Neural cell (in vitro differentiated cells): ENCODE measurements at regions not wholly inside any gene's neighbourhood (a gene's known extent, or its start where the extent isn't known, plus 50 kb on each side); places are given as distances from the start of the nearest gene placed in this dataset.

Source experiments
- H2AFZ ChIP-seq: fragments of 200-600, 300-800 bp; sonication (generic), shearing (Covaris generic); 2 replicates; pipeline ENCODE4 v1.6.0; 2014; ENCODE audit warnings: low read depth, mild to moderate bottlenecking, antibody characterized with exemption, low read length, moderate library complexity
- H3F3A ChIP-seq: fragments of 200-600 bp; shearing (Covaris generic); 2 replicates; pipeline ENCODE4 v1.6.1; 2016; ENCODE audit warnings: mild to moderate bottlenecking, moderate library complexity, mixed read lengths, antibody characterized with exemption, low read length; ENCODE audit not compliant: insufficient read depth, poor library complexity, severe bottlenecking
- H3K27ac ChIP-seq: fragments of 200-600, 300-800 bp; sonication (generic), shearing (Covaris generic); 2 replicates; pipeline ENCODE4 v1.5.1; 2014; ENCODE audit warnings: mild to moderate bottlenecking, low read length, moderate library complexity
- H3K27me3 ChIP-seq: fragments of 300-800, 200-600 bp; sonication (generic), shearing (Covaris generic); 2 replicates; pipeline ENCODE4 v1.6.0; 2014; ENCODE audit warnings: mild to moderate bottlenecking, low read depth, low read length, moderate library complexity; ENCODE audit not compliant: insufficient read depth
- H3K36me3 ChIP-seq: fragments of 300-800, 200-600 bp; sonication (generic), shearing (Covaris generic); 2 replicates; pipeline ENCODE4 v1.5.1; 2014; ENCODE audit warnings: mild to moderate bottlenecking, antibody characterized with exemption, low read length, moderate library complexity; ENCODE audit not compliant: insufficient read depth
- H3K4me2 ChIP-seq: fragments of 300-800, 200-600 bp; sonication (generic), shearing (Covaris generic); 2 replicates; pipeline ENCODE4 v1.6.0; 2014; ENCODE audit warnings: mild to moderate bottlenecking, low read length
- H3K4me3 ChIP-seq: fragments of 300-800, 200-600 bp; sonication (generic), shearing (Covaris generic); 2 replicates; pipeline ENCODE4 v1.5.1; 2014; ENCODE audit warnings: mild to moderate bottlenecking, low read length, moderate library complexity
- H3K79me2 ChIP-seq: fragments of 200-600 bp; shearing (Covaris generic); replicated peaks from 2 replicates; pipeline ENCODE4 v1.6.0; 2014; ENCODE audit warnings: mild to moderate bottlenecking, low read length, moderate library complexity; ENCODE audit not compliant: insufficient read depth
- H3K9ac ChIP-seq: fragments of 300-800, 200-600 bp; sonication (generic), shearing (Covaris generic); 2 replicates; pipeline ENCODE4 v1.6.1; 2016; ENCODE audit warnings: mild to moderate bottlenecking, low read length, mixed read lengths
- H3K9me2 ChIP-seq: fragments of 200-600 bp; shearing (Covaris generic); 2 replicates; pipeline ENCODE4 v1.6.1; 2016; ENCODE audit warnings: mild to moderate bottlenecking, low read length, mixed read lengths; ENCODE audit not compliant: insufficient read depth
- H3K9me3 ChIP-seq: fragments of 200-600, 300-800 bp; sonication (generic), shearing (Covaris generic); 2 replicates; pipeline ENCODE4 v1.6.1; 2016; ENCODE audit warnings: mild to moderate bottlenecking, mixed run types, low read length, moderate library complexity, mixed read lengths
- H4K20me1 ChIP-seq: fragments of 200-600 bp; shearing (Covaris generic); 2 replicates; pipeline ENCODE4 v1.6.1; 2016; ENCODE audit warnings: mild to moderate bottlenecking, mixed run types; ENCODE audit not compliant: insufficient read depth
- EP300 ChIP-seq: fragments of 450-650 bp; conservative IDR thresholded peaks from 2 replicates; pipeline ENCODE4 v1.6.1; 2014; ENCODE audit warnings: antibody characterized with exemption, mild to moderate bottlenecking, moderate library complexity; ENCODE audit not compliant: poor library complexity, severe bottlenecking
- EZH2 ChIP-seq: fragments of 200-600, 300-800 bp; shearing (Covaris generic), sonication (generic); IDR thresholded peaks from 2 replicates; pipeline ENCODE4 v1.6.1; 2014; ENCODE audit warnings: antibody characterized with exemption, low read length, borderline replicate concordance, mild to moderate bottlenecking; ENCODE audit not compliant: insufficient read depth, poor library complexity, severe bottlenecking
- MXI1 ChIP-seq: fragments of 450-650 bp; conservative IDR thresholded peaks from 2 replicates; pipeline ENCODE4 v1.6.1; 2014; ENCODE audit warnings: antibody characterized with exemption, mild to moderate bottlenecking; ENCODE audit not compliant: poor library complexity, severe bottlenecking
- POLR2AphosphoS5 ChIP-seq: IDR thresholded peaks from 2 replicates; pipeline ENCODE4 v1.6.1; 2012
- RAD21 ChIP-seq: fragments of 450-650 bp; conservative IDR thresholded peaks from 2 replicates; pipeline ENCODE4 v1.6.1; 2014; ENCODE audit warnings: antibody characterized with exemption, mild to moderate bottlenecking, moderate library complexity
- SMC3 ChIP-seq: fragments of 450-650 bp; conservative IDR thresholded peaks from 2 replicates; pipeline ENCODE4 v1.6.1; 2014; ENCODE audit warnings: antibody characterized with exemption, mild to moderate bottlenecking, moderate library complexity; ENCODE audit not compliant: poor library complexity
- TAF1 ChIP-seq: IDR thresholded peaks from 2 replicates; pipeline ENCODE4 v1.6.1; 2012; ENCODE audit warnings: low read depth
- TF ChIP-seq, protein P1 (sequence below): fragments of 450-650 bp; IDR thresholded peaks from 2 replicates; pipeline ENCODE4 v1.5.1; 2014; ENCODE audit warnings: antibody characterized with exemption, mild to moderate bottlenecking, moderate library complexity; ENCODE audit not compliant: poor library complexity, severe bottlenecking
- TF ChIP-seq, protein P2 (sequence below): IDR thresholded peaks from 2 replicates; pipeline ENCODE4 v1.6.1; 2012; ENCODE audit warnings: borderline replicate concordance

DNA sequence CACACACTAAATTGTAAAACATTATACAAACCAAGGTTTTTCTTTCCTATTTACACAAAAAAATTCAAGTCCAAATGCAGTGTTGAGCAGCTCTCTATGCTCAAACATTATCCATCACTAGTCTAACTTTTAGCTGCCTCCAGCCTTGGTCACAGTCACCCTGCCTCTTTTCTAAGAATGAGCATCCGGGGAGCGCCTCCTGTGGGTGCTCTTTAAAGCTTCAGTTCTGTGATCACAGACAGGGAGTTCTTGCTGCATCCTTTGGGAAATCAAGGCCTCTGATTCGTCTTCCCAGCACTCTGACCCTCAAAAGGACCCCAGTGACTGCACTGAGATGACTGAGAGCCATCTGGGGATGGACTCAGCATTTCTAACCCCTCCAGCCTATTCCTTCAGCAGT is 289.6 kb downstream of the SEC61B start:
- TF ChIP-seq RAD21 (no peak), POLR2AphosphoS5 (no peak), MXI1 (no peak)
- TF ChIP-seq, protein P1, sequence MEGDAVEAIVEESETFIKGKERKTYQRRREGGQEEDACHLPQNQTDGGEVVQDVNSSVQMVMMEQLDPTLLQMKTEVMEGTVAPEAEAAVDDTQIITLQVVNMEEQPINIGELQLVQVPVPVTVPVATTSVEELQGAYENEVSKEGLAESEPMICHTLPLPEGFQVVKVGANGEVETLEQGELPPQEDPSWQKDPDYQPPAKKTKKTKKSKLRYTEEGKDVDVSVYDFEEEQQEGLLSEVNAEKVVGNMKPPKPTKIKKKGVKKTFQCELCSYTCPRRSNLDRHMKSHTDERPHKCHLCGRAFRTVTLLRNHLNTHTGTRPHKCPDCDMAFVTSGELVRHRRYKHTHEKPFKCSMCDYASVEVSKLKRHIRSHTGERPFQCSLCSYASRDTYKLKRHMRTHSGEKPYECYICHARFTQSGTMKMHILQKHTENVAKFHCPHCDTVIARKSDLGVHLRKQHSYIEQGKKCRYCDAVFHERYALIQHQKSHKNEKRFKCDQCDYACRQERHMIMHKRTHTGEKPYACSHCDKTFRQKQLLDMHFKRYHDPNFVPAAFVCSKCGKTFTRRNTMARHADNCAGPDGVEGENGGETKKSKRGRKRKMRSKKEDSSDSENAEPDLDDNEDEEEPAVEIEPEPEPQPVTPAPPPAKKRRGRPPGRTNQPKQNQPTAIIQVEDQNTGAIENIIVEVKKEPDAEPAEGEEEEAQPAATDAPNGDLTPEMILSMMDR: no peak
- Histone ChIP-seq H3K27me3 (no peaks in the 10 kb centered on the region), H3F3A (no peaks in the 10 kb centered on the region), H3K36me3 (no peaks in the 10 kb centered on the region), H3K27ac (no peak overlapping the region), H4K20me1 (no peaks in the 10 kb centered on the region), H3K9me3 (no peaks in the 10 kb centered on the region), H3K9me2 (no peaks in the 10 kb centered on the region), H3K4me3 (no peak overlapping the region), H3K79me2 (no peaks in the 10 kb centered on the region), H2AFZ (no peak overlapping the region), H3K9ac (no peak overlapping the region), H3K4me2 (no peak overlapping the region)

- H3K9me2 ChIP-seq: no peaks in the 10 kb centered on the region
- H3K27me3 ChIP-seq: no peaks in the 10 kb centered on the region
- no peaks in the 10 kb centered on the region for H3K36me3 ChIP-seq
- no peaks in the 10 kb centered on the region for H4K20me1 ChIP-seq
- no peaks in the 10 kb centered on the region for H3K9me3 ChIP-seq
- H3F3A ChIP-seq: no peaks in the 10 kb centered on the region
- H3K9ac ChIP-seq: no peak overlapping the region
- H2AFZ ChIP-seq: no peak overlapping the region
- H3K27ac ChIP-seq: no peak overlapping the region
- TF ChIP-seq EP300 (no peak), TAF1 (no peak), MXI1 (no peak), EZH2 (no peak), RAD21 (no peak), SMC3 (no peak), POLR2AphosphoS5 (no peak)
- TF ChIP-seq, protein P1: no peak
- TF ChIP-seq, protein P2, sequence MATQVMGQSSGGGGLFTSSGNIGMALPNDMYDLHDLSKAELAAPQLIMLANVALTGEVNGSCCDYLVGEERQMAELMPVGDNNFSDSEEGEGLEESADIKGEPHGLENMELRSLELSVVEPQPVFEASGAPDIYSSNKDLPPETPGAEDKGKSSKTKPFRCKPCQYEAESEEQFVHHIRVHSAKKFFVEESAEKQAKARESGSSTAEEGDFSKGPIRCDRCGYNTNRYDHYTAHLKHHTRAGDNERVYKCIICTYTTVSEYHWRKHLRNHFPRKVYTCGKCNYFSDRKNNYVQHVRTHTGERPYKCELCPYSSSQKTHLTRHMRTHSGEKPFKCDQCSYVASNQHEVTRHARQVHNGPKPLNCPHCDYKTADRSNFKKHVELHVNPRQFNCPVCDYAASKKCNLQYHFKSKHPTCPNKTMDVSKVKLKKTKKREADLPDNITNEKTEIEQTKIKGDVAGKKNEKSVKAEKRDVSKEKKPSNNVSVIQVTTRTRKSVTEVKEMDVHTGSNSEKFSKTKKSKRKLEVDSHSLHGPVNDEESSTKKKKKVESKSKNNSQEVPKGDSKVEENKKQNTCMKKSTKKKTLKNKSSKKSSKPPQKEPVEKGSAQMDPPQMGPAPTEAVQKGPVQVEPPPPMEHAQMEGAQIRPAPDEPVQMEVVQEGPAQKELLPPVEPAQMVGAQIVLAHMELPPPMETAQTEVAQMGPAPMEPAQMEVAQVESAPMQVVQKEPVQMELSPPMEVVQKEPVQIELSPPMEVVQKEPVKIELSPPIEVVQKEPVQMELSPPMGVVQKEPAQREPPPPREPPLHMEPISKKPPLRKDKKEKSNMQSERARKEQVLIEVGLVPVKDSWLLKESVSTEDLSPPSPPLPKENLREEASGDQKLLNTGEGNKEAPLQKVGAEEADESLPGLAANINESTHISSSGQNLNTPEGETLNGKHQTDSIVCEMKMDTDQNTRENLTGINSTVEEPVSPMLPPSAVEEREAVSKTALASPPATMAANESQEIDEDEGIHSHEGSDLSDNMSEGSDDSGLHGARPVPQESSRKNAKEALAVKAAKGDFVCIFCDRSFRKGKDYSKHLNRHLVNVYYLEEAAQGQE: no peak
- no peaks in the 10 kb centered on the region for H3K79me2 ChIP-seq
- no peak overlapping the region for H3K4me2 ChIP-seq
- H3K4me3 ChIP-seq: no peak overlapping the region
These were observed 291.5 kb downstream of the SEC61B start for GRCh38 chr9:99513441-99514112.
